ENCODE measurements at regions not wholly inside any gene's neighbourhood (a gene's known extent, or its start where the extent isn't known, plus 50 kb on each side); places are given as distances from the start of the nearest gene placed in this dataset.

GRCh38 chr13:85853161-85853894 lies 54.1 kb upstream of the SLITRK6 start:
- Histone ChIP-seq H3K27me3 (ENCODE audit: insufficient read depth, low read depth) (no peaks in the 10 kb centered on the region), H3K9me3 (ENCODE audit: insufficient read depth, low read depth) (no peaks in the 10 kb centered on the region), H3K4me2 (no peak overlapping the region), H3K27ac (no peak overlapping the region), H3K79me2 (ENCODE audit: low read depth) (no peaks in the 10 kb centered on the region), H3K9me2 (ENCODE audit: insufficient read depth) (no peaks in the 10 kb centered on the region), H2AFZ (no peak overlapping the region), H4K20me1 (ENCODE audit: insufficient read depth) (no peaks in the 10 kb centered on the region), H3K4me1 (replicated peaks; ENCODE audit: insufficient read depth) (no peaks in the 10 kb centered on the region), H3K36me3 (ENCODE audit: low read depth) (no peaks in the 10 kb centered on the region), H3F3A (ENCODE audit: insufficient read depth, low read depth) (no peaks in the 10 kb centered on the region), H3K4me3 (no peak overlapping the region)
- no TSS peak for BruUV-seq (replicated peaks)
- POLR2A ChIA-PET (ENCODE audit: unreplicated experiment) = no interaction called here
- CTCF ChIA-PET = no interaction called here
- DNase-seq = no peak
- TF ChIP-seq CTCF (conservative IDR thresholded peaks at IDR 0.05) = no peak
- TF ChIP-seq EZH2 (IDR thresholded peaks at IDR 0.05; ENCODE audit: low read depth) = no peak
- intact Hi-C loops (cut with micrococcal nuclease; ENCODE audit: unreplicated experiment) = no loop called here

Measured in PC-9 (cell line).